Keratinocyte (primary cell): ENCODE measurements at regions not wholly inside any gene's neighbourhood (a gene's known extent, or its start where the extent isn't known, plus 50 kb on each side); places are given as distances from the start of the nearest gene placed in this dataset.

ENCODE experiments used
- DNase-seq: peaks from one replicate; pipeline ENCODE4 v3.0.0-alpha.2; 2011; ENCODE audit warnings: low read depth, missing footprints, low spot score
- FAIRE-seq: peaks from 2 replicates; lab custom pipeline; 2011; peaks lifted over from hg19 to GRCh38; lab: Jason Lieb, UNC
- H2AFZ ChIP-seq: 2 replicates; pipeline ENCODE4 v1.6.0; 2012; ENCODE audit warnings: low read length, control low read depth, inconsistent platforms; ENCODE audit not compliant: control insufficient read depth
- H3K27ac ChIP-seq: 2 replicates; pipeline ENCODE4 v1.5.1; 2011; ENCODE audit warnings: low read length; ENCODE audit not compliant: control insufficient read depth, insufficient read depth
- H3K27me3 ChIP-seq: 3 replicates; pipeline ENCODE4 v1.6.0; 2011; ENCODE audit warnings: low read length; ENCODE audit not compliant: control insufficient read depth, insufficient read depth; ENCODE audit errors: extremely low read depth
- H3K36me3 ChIP-seq, 2 experiments: 2 replicates in 1 of 2; 3 replicates in 1 of 2; pipeline ENCODE4 v1.5.1; 2011; ENCODE audit warnings: low read length in 2 of 2, mild to moderate bottlenecking in 1 of 2; ENCODE audit not compliant: control insufficient read depth in 2 of 2, insufficient read depth in 2 of 2; ENCODE audit errors: extremely low read depth in 1 of 2
- H3K4me1 ChIP-seq: 3 replicates; pipeline ENCODE4 v1.5.1; 2011; ENCODE audit warnings: low read length; ENCODE audit not compliant: control insufficient read depth, insufficient read depth; ENCODE audit errors: extremely low read depth
- H3K4me2 ChIP-seq: 3 replicates; pipeline ENCODE4 v1.6.0; 2011; ENCODE audit warnings: low read depth, low read length; ENCODE audit not compliant: control insufficient read depth, insufficient read depth; ENCODE audit errors: extremely low read depth
- H3K4me3 ChIP-seq, 3 experiments: fragments of 200-600 bp in 1 of 3; sonication (generic) in 1 of 3; 2 replicates in 2 of 3; 3 replicates in 1 of 3; pipeline ENCODE4 v1.5.1; 2011 to 2016; ENCODE audit warnings: low read length in 3 of 3, mild to moderate bottlenecking in 3 of 3, control low read depth in 2 of 3, inconsistent platforms in 1 of 3, low read depth in 1 of 3, mixed read lengths in 1 of 3, mixed run types in 1 of 3, moderate library complexity in 1 of 3; ENCODE audit not compliant: control insufficient read depth in 2 of 3, insufficient read depth in 2 of 3; ENCODE audit errors: extremely low read depth in 1 of 3
- H3K79me2 ChIP-seq: 2 replicates; pipeline ENCODE4 v1.6.0; 2012; ENCODE audit warnings: low read length; ENCODE audit not compliant: control insufficient read depth, insufficient read depth
- H3K9ac ChIP-seq: 3 replicates; pipeline ENCODE4 v1.6.0; 2011; ENCODE audit warnings: low read length; ENCODE audit not compliant: control insufficient read depth, insufficient read depth; ENCODE audit errors: extremely low read depth
- H3K9me1 ChIP-seq: 3 replicates; pipeline ENCODE4 v1.6.0; 2011; ENCODE audit warnings: low read length; ENCODE audit not compliant: control insufficient read depth, insufficient read depth; ENCODE audit errors: extremely low read depth
- H3K9me3 ChIP-seq: 2 replicates; pipeline ENCODE4 v1.5.1; 2012; ENCODE audit warnings: low read depth, low read length; ENCODE audit not compliant: control insufficient read depth
- H4K20me1 ChIP-seq: 3 replicates; pipeline ENCODE4 v1.6.0; 2011; ENCODE audit warnings: low read length; ENCODE audit not compliant: control insufficient read depth, insufficient read depth; ENCODE audit errors: extremely low read depth
- EZH2 ChIP-seq: IDR thresholded peaks from one replicate; pipeline ENCODE4 v1.6.1; 2012; ENCODE audit warnings: inconsistent platforms, mild to moderate bottlenecking, low read length, moderate library complexity
- dilution Hi-C: fragments of 300-500 bp; cut with MboI; formaldehyde crosslinking; loops from one replicate; pipeline ENCODE4 v1.7.0; 2020; ENCODE audit warnings: low sequenced_read_pairs; ENCODE audit not compliant: extremely low pct_ligation_motif_present
- TF ChIP-seq, protein P1 (sequence below), 3 experiments: IDR thresholded peaks in 1 of 3; conservative IDR thresholded peaks in 1 of 3; optimal IDR thresholded peaks in 1 of 3; 2 replicates in 2 of 3; 3 replicates in 1 of 3; pipeline versions ENCODE3 to v1.5.1; 2011; ENCODE audit warnings: low read length in 3 of 3, mild to moderate bottlenecking in 3 of 3, moderate library complexity in 2 of 3, control low read depth in 1 of 3, inconsistent platforms in 1 of 3; ENCODE audit not compliant: insufficient read depth in 2 of 3; ENCODE audit errors: extremely low read depth in 1 of 3

DNA sequence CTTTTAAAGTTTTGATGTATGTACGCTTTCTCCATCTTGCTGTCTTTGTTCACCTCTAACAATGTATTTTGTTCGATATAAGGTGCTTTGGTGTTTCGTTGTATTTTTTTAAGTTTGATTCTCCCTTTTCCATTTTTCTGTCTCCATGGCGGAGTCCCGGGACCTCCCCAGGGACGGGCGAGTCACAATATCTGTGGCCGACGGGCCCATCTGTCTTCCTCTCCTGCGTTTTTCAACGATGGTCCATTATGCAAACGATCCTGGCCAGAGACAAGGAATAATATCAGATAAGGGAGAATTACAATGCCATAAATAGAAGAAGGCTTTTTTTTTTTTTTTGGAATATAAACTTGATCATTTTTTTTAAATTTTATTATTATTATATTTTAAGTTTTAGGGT is 112.3 kb upstream of the SHOX start:
- no peak for FAIRE-seq
- H3K27ac ChIP-seq: no peak overlapping the region
- H3K36me3 ChIP-seq: no peaks in the 10 kb centered on the region
- DNase-seq: no peak
- H3K9me1 ChIP-seq: no peaks in the 10 kb centered on the region
- H3K4me1 ChIP-seq: no peaks in the 10 kb centered on the region
- H4K20me1 ChIP-seq: no peaks in the 10 kb centered on the region
- no peak overlapping the region for H3K4me3 ChIP-seq
- no peak overlapping the region for H3K9ac ChIP-seq
- H3K79me2 ChIP-seq: no peaks in the 10 kb centered on the region
- no peaks in the 10 kb centered on the region for H3K27me3 ChIP-seq
- TF ChIP-seq EZH2: no peak
- TF ChIP-seq, protein P1, sequence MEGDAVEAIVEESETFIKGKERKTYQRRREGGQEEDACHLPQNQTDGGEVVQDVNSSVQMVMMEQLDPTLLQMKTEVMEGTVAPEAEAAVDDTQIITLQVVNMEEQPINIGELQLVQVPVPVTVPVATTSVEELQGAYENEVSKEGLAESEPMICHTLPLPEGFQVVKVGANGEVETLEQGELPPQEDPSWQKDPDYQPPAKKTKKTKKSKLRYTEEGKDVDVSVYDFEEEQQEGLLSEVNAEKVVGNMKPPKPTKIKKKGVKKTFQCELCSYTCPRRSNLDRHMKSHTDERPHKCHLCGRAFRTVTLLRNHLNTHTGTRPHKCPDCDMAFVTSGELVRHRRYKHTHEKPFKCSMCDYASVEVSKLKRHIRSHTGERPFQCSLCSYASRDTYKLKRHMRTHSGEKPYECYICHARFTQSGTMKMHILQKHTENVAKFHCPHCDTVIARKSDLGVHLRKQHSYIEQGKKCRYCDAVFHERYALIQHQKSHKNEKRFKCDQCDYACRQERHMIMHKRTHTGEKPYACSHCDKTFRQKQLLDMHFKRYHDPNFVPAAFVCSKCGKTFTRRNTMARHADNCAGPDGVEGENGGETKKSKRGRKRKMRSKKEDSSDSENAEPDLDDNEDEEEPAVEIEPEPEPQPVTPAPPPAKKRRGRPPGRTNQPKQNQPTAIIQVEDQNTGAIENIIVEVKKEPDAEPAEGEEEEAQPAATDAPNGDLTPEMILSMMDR (optimal IDR thresholded peaks at IDR 0.05 in 1 of 3, IDR thresholded peaks at IDR 0.05 in 1 of 3, conservative IDR thresholded peaks at IDR 0.05 in 1 of 3; ENCODE audit: extremely low read depth in 1 of 3, insufficient read depth in 2 of 3, low read length in 3 of 3): no peak
- no peak overlapping the region for H2AFZ ChIP-seq
- H3K4me2 ChIP-seq: no peak overlapping the region
- dilution Hi-C loops: no loop called here
- H3K9me3 ChIP-seq: no peaks in the 10 kb centered on the region

DNA sequence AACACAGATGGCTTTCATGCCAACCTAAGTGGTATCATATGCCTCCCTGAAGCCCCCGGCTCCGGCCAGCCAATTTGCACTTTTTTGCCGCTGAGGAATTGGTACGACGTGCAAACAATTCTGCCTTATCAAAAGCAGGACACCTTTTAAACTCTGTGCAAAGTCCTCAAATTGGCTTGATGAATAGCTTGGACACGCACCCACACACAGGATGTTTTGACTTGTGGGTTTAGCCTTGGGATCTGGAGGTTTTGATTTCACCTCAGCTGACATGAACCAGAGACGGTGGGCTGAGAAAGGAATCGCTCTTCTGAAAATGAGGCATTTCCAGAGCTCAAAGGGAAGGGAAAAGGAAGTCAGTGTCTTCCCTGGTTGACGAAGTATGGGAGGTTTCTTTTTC is 110.8 kb upstream of the SHOX start:
- H2AFZ ChIP-seq: no peak overlapping the region

More for the DNA sequence above, 110.8 kb upstream of the SHOX start:
- no peaks in the 10 kb centered on the region for H3K9me1 ChIP-seq
- no peaks in the 10 kb centered on the region for H3K27me3 ChIP-seq
- H3K4me3 ChIP-seq: no peak overlapping the region
- H3K9me3 ChIP-seq: no peaks in the 10 kb centered on the region
- no peaks in the 10 kb centered on the region for H3K4me1 ChIP-seq
- H3K4me2 ChIP-seq: no peak overlapping the region
- dilution Hi-C loops: no loop called here
- H3K36me3 ChIP-seq: no peaks in the 10 kb centered on the region
- H3K9ac ChIP-seq: no peak overlapping the region
- TF ChIP-seq, protein P1 (optimal IDR thresholded peaks at IDR 0.05 in 1 of 3, IDR thresholded peaks at IDR 0.05 in 1 of 3, conservative IDR thresholded peaks at IDR 0.05 in 1 of 3; ENCODE audit: extremely low read depth in 1 of 3, insufficient read depth in 2 of 3, low read length in 3 of 3): no peak
- TF ChIP-seq EZH2: no peak
- H4K20me1 ChIP-seq: no peaks in the 10 kb centered on the region
- no peak for DNase-seq
- FAIRE-seq: no peak
- no peak overlapping the region for H3K27ac ChIP-seq
- no peaks in the 10 kb centered on the region for H3K79me2 ChIP-seq
